Spleen (tissue), 7 donors: ENCODE measurements at regions not wholly inside any gene's neighbourhood (a gene's known extent, or its start where the extent isn't known, plus 50 kb on each side); places are given as distances from the start of the nearest gene placed in this dataset.

ENCODE experiments used
- POLR2A ChIP-seq, 3 donors: fragments of 450-650 bp; IDR thresholded peaks; one replicate each; pipeline ENCODE4 v1.5.1; 2017; ENCODE audit warnings: antibody characterized with exemption in 3 of 3, mild to moderate bottlenecking in 1 of 3
- TF ChIP-seq, protein P1 (sequence below), 11 experiments: fragments of 200-600 bp in 7 of 11; fragments of 450-650 bp in 4 of 11; sonication (generic) in 4 of 11; IDR thresholded peaks in 8 of 11; conservative IDR thresholded peaks in 3 of 11; 1 replicate in 7 of 11; 2 replicates in 4 of 11; pipeline versions ENCODE4 v1.4.0 to v1.8.0; 2016 to 2021; ENCODE audit warnings: antibody characterized with exemption in 11 of 11, inconsistent platforms in 4 of 11, mild to moderate bottlenecking in 1 of 11
- donor health status: DM: no; HTN: no; CAD: no; lungs with moderate emphysema.
- donor health status: DM: no; HTN: no; CAD: no.
- donor health status: DM: no; HTN: no; CAD: no.

DNA sequence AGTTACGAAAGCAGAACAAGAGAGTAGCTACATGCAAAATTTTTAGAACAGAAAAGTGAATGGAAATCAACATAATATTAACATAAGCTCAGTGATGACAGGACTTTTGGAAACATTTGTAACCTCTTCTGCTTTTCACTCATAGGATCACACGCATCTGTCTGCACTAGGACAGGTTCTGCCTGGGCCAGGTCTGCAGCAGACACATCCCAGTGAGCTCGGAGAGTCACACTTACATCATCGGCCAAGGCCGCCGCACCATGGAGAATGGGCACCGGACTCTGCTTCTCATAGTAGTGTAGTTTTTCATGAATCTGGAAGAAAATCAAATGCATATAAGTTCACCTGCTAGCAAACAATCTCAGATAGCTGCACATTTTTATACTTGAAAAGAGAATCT lies 150.9 kb upstream of the ODAD2 start:
- TF ChIP-seq, protein P1, sequence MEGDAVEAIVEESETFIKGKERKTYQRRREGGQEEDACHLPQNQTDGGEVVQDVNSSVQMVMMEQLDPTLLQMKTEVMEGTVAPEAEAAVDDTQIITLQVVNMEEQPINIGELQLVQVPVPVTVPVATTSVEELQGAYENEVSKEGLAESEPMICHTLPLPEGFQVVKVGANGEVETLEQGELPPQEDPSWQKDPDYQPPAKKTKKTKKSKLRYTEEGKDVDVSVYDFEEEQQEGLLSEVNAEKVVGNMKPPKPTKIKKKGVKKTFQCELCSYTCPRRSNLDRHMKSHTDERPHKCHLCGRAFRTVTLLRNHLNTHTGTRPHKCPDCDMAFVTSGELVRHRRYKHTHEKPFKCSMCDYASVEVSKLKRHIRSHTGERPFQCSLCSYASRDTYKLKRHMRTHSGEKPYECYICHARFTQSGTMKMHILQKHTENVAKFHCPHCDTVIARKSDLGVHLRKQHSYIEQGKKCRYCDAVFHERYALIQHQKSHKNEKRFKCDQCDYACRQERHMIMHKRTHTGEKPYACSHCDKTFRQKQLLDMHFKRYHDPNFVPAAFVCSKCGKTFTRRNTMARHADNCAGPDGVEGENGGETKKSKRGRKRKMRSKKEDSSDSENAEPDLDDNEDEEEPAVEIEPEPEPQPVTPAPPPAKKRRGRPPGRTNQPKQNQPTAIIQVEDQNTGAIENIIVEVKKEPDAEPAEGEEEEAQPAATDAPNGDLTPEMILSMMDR (IDR thresholded peaks at IDR 0.05 in 8 of 11, conservative IDR thresholded peaks at IDR 0.05 in 3 of 11), result no peak
- no peak for TF ChIP-seq POLR2A (IDR thresholded peaks at IDR 0.05)
